ENCODE measurements at regions not wholly inside any gene's neighbourhood (a gene's known extent, or its start where the extent isn't known, plus 50 kb on each side); places are given as distances from the start of the nearest gene placed in this dataset.
"Not testable (repeated sequence)": the region's sequence is repeated elsewhere in the genome, so short reads cannot be mapped to it uniquely, and the experiment has no call there.

GRCh38 chr12:91695964-91696363 is 449.7 kb downstream of the BTG1 start:
- TF ChIP-seq CTCF (IDR thresholded peaks at IDR 0.05) (no peak), POLR2A (IDR thresholded peaks at IDR 0.05) (no peak)
- H3K4me3 ChIP-seq: no peak overlapping the region
- ATAC-seq: no peak
- H3K36me3 ChIP-seq: no peaks in the 10 kb centered on the region
- no peaks in the 10 kb centered on the region for H3K4me1 ChIP-seq
- WGBS (ENCODE audit: insufficient coverage, low coverage, low lambda C conversion rate, missing lambda C conversion rate): 78% methylated on average over 1 of the region's 1 CpG
- DNase-seq: no peak
- H3K27ac ChIP-seq: no peak overlapping the region
- no peaks in the 10 kb centered on the region for H3K27me3 ChIP-seq
- H3K9me3 ChIP-seq: no peaks in the 10 kb centered on the region
- intact Hi-C loops (cut with DNase I): no loop called here

GRCh38 chr12:91695406-91695805 is 450.2 kb downstream of the BTG1 start:
- 73% methylated on average over 3 of the region's 3 CpGs for WGBS (ENCODE audit: insufficient coverage, low coverage, low lambda C conversion rate, missing lambda C conversion rate)
- intact Hi-C loops (cut with DNase I): not testable (repeated sequence)

GRCh38 chr12:91690531-91690930 is 455.1 kb downstream of the BTG1 start:
- Histone ChIP-seq H3K4me1 (no peaks in the 10 kb centered on the region), H3K36me3 (no peaks in the 10 kb centered on the region), H3K27me3 (no peaks in the 10 kb centered on the region), H3K4me3 (no peak overlapping the region), H3K9me3 (no peaks in the 10 kb centered on the region), H3K27ac (no peak overlapping the region)
- TF ChIP-seq POLR2A (IDR thresholded peaks at IDR 0.05) (no peak), CTCF (IDR thresholded peaks at IDR 0.05) (no peak)
- DNase-seq: no peak
- intact Hi-C loops (cut with DNase I): no loop called here
- 84% methylated on average over 2 of the region's 4 CpGs for WGBS (ENCODE audit: insufficient coverage, low coverage, low lambda C conversion rate, missing lambda C conversion rate)
- no peak for ATAC-seq

More at GRCh38 chr12:91695406-91695805, 450.2 kb downstream of the BTG1 start:
- not testable (repeated sequence) for H3K4me1 ChIP-seq, ATAC-seq, H3K4me3 ChIP-seq, DNase-seq, H3K9me3 ChIP-seq, H3K27me3 ChIP-seq, H3K36me3 ChIP-seq, H3K27ac ChIP-seq

GRCh38 chr12:91687052-91688017 is 458.3 kb downstream of the BTG1 start:
- no peaks in the 10 kb centered on the region for H3K36me3 ChIP-seq
- intact Hi-C loops (cut with DNase I): no loop called here
- H3K9me3 ChIP-seq: no peaks in the 10 kb centered on the region
- H3K4me1 ChIP-seq: no peaks in the 10 kb centered on the region
- TF ChIP-seq CTCF (IDR thresholded peaks at IDR 0.05) (no peak), POLR2A (IDR thresholded peaks at IDR 0.05) (no peak)
- no peak overlapping the region for H3K4me3 ChIP-seq
- WGBS (ENCODE audit: insufficient coverage, low coverage, low lambda C conversion rate, missing lambda C conversion rate): 51% methylated on average over 3 of the region's 3 CpGs
- DNase-seq (no peak), ATAC-seq (no peak)
- H3K27me3 ChIP-seq: no peaks in the 10 kb centered on the region
- no peak overlapping the region for H3K27ac ChIP-seq

- 73% methylated on average over 2 of the region's 2 CpGs for WGBS (ENCODE audit: insufficient coverage, low coverage, low lambda C conversion rate, missing lambda C conversion rate)
- ATAC-seq (no peak), DNase-seq (no peak)
- no peaks in the 10 kb centered on the region for H3K36me3 ChIP-seq
- H3K27me3 ChIP-seq: no peaks in the 10 kb centered on the region
- H3K4me3 ChIP-seq: no peak overlapping the region
- no peaks in the 10 kb centered on the region for H3K9me3 ChIP-seq
- TF ChIP-seq POLR2A (IDR thresholded peaks at IDR 0.05) (no peak), CTCF (IDR thresholded peaks at IDR 0.05) (no peak)
- intact Hi-C loops (cut with DNase I): no loop called here
- no peaks in the 10 kb centered on the region for H3K4me1 ChIP-seq
- no peak overlapping the region for H3K27ac ChIP-seq
Measured at GRCh38 chr12:91685917-91686316, 459.7 kb downstream of the BTG1 start.

Measured in right lobe of liver (tissue), 6 donors.